ENCODE measurements at regions not wholly inside any gene's neighbourhood (a gene's known extent, or its start where the extent isn't known, plus 50 kb on each side); places are given as distances from the start of the nearest gene placed in this dataset.

DNA sequence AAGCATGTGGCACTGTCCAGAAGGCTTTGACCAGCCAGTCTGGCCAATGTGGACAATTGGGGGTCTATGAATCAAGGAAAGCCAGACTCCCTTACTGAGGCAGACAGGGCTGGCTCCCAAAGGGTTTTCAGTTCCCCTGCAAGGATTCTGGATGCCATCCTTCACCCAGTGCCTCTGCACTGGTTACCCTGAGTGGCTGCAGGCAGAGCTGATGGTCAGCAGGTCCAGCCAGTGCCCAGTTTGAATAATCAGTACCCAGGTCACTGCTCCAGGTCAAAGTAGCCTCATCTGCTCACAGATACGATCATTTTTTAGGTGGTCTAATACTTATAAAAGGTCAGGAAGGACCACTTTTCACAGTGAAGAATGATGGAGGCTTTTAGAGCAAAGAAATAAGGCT is 52.2 kb upstream of the MAMLD1 start:
- Histone ChIP-seq H3K36me3 (ENCODE audit: control insufficient read depth in 2 of 2, insufficient read depth in 2 of 2, low read length in 1 of 2) (no peaks in the 10 kb centered on the region), H3K4me3 (ENCODE audit: low read depth in 1 of 2, low read length in 2 of 2) (no peak overlapping the region), H3K4me1 (ENCODE audit: control insufficient read depth in 2 of 2, insufficient read depth in 2 of 2, low read length in 1 of 2) (no peaks in the 10 kb centered on the region), H3K27me3 (ENCODE audit: control insufficient read depth in 1 of 2, insufficient read depth in 2 of 2, low read length in 2 of 2) (no peaks in the 10 kb centered on the region), H3K27ac (ENCODE audit: low read depth in 2 of 2, low read length in 1 of 2) (no peak overlapping the region), H3K9me3 (ENCODE audit: control insufficient read depth in 2 of 2, insufficient read depth in 1 of 2, low read depth in 1 of 2, low read length in 1 of 2) (no peaks in the 10 kb centered on the region)
- WGBS, 2 donors, result 70 to 98% methylated on average over 1 of the region's 1 CpG

DNA sequence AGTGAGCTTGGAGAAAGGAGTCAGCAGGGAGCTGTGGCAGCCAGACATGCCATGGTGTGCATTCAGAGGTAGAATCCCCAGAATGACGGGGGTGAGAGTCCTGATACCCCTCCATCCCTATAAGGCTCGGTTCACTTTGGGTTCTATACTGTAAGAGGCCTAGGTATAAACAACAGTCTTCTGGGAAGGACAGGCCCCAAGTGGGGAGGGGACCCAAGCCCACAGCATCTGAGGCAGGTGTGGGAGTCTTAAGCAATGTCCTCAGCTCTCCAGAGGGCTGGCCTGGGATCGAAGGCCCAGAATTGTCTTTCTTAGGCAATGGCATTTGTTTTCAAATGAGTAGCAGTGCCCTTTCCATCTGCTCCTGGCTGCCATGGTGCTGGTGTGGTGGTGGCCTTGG is 50.2 kb upstream of the MAMLD1 start:
- H3K4me3 ChIP-seq (ENCODE audit: low read depth in 1 of 2, low read length in 2 of 2), result no peak overlapping the region
- no peaks in the 10 kb centered on the region for H3K9me3 ChIP-seq (ENCODE audit: control insufficient read depth in 2 of 2, insufficient read depth in 1 of 2, low read depth in 1 of 2, low read length in 1 of 2)
- no peak overlapping the region for H3K27ac ChIP-seq (ENCODE audit: low read depth in 2 of 2, low read length in 1 of 2)
- no peaks in the 10 kb centered on the region for H3K27me3 ChIP-seq (ENCODE audit: control insufficient read depth in 1 of 2, insufficient read depth in 2 of 2, low read length in 2 of 2)
- WGBS, 2 donors, result 59 to 72% methylated on average over 3 of the region's 3 CpGs
- no peaks in the 10 kb centered on the region for H3K36me3 ChIP-seq (ENCODE audit: control insufficient read depth in 2 of 2, insufficient read depth in 2 of 2, low read length in 1 of 2)
- no peaks in the 10 kb centered on the region for H3K4me1 ChIP-seq (ENCODE audit: control insufficient read depth in 2 of 2, insufficient read depth in 2 of 2, low read length in 1 of 2)
